MM.1S (cell line): ENCODE measurements at regions not wholly inside any gene's neighbourhood (a gene's known extent, or its start where the extent isn't known, plus 50 kb on each side); places are given as distances from the start of the nearest gene placed in this dataset.

Source experiments
- EZH2 ChIP-seq: fragments of 300-600 bp; sonication (generic); optimal IDR thresholded peaks from 2 replicates; pipeline ENCODE3; 2017; ENCODE audit warnings: low read depth, mild to moderate bottlenecking, antibody characterized with exemption, low read length, mixed read lengths
- EZH2phosphoT487 ChIP-seq: fragments of 300-600 bp; sonication (generic); IDR thresholded peaks from 2 replicates; pipeline ENCODE4 v1.6.1; 2018; ENCODE audit warnings: antibody characterized with exemption, low read length

DNA sequence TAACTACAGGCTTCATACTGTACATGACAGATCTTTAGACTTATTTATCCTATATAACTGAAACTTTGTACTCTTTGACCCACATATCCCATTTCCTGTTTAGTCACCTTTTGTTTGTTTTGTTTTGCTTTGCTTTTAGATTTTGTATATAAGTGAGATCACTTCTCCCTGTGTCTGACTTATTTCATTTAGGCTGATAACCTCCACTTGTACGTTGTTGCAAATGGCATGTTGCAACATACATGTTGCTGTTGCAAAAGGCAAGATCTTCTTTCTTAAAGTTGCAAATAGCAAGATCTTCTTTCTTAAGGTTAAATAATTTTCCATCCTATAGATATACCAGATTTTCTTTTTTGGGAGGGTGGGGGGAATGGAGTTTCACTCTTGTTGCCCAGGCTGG lies 341.5 kb downstream of the OTUD1 start:
- TF ChIP-seq EZH2phosphoT487 (no peak), EZH2 (no peak)
